ENCODE measurements at regions not wholly inside any gene's neighbourhood (a gene's known extent, or its start where the extent isn't known, plus 50 kb on each side); places are given as distances from the start of the nearest gene placed in this dataset.

- Mint-ChIP-seq H3K9me3 (ENCODE audit: unreplicated experiment) (no peaks in the 10 kb centered on the region), H3K36me3 (ENCODE audit: insufficient read depth, unreplicated experiment) (no peaks in the 10 kb centered on the region), H3K27ac (ENCODE audit: low read depth, unreplicated experiment) (no peak overlapping the region), H3K4me1 (ENCODE audit: insufficient read depth, unreplicated experiment) (no peaks in the 10 kb centered on the region), H3K27me3 (ENCODE audit: insufficient read depth, unreplicated experiment) (peaks cover 68% of the 10 kb centered on the region), H3K4me3 (ENCODE audit: unreplicated experiment) (no peak overlapping the region)
- no peak for DNase-seq (ENCODE audit: unreplicated experiment)
- intact Hi-C loops (cut with micrococcal nuclease), result no loop called here
- CTCF ChIA-PET, result interaction anchor here (0.6 kb wide), 1 partner anchor 85 kb away, joined by 3 read pairs; no protein-coding TSS in a partner anchor
- no TSS peak for BruUV-seq (replicated peaks)
- no peak for TF ChIP-seq CTCF (IDR thresholded peaks at IDR 0.05; ENCODE audit: unreplicated experiment)
- POLR2A ChIA-PET, result interaction anchor here (0.5 to 0.7 kb wide), 2 partner anchors 30 to 776 kb away, joined by 3 read pairs; no protein-coding TSS in a partner anchor
Observed at GRCh38 chr14:29355331-29355730, 572.3 kb downstream of the PRKD1 start.

- intact Hi-C loops (cut with micrococcal nuclease), result no loop called here
- CTCF ChIA-PET, result no interaction called here
- TF ChIP-seq CTCF (IDR thresholded peaks at IDR 0.05; ENCODE audit: unreplicated experiment), result no peak
Observed at GRCh38 chr14:29355846-29356245, 571.8 kb downstream of the PRKD1 start.

GRCh38 chr14:29360656-29361055 is 567.0 kb downstream of the PRKD1 start:
- intact Hi-C loops (cut with micrococcal nuclease), result no loop called here
- Mint-ChIP-seq H3K4me1 (ENCODE audit: insufficient read depth, unreplicated experiment) (no peaks in the 10 kb centered on the region), H3K9me3 (ENCODE audit: unreplicated experiment) (peaks cover 7% of the 10 kb centered on the region), H3K4me3 (ENCODE audit: unreplicated experiment) (no peak overlapping the region), H3K36me3 (ENCODE audit: insufficient read depth, unreplicated experiment) (no peaks in the 10 kb centered on the region), H3K27me3 (ENCODE audit: insufficient read depth, unreplicated experiment) (peaks cover 94% of the 10 kb centered on the region), H3K27ac (ENCODE audit: low read depth, unreplicated experiment) (no peak overlapping the region)
- DNase-seq (ENCODE audit: unreplicated experiment), result no peak
- no peak for TF ChIP-seq CTCF (IDR thresholded peaks at IDR 0.05; ENCODE audit: unreplicated experiment)
- POLR2A ChIA-PET, result no interaction called here
- CTCF ChIA-PET, result no interaction called here
- no TSS peak for BruUV-seq (replicated peaks)

More at GRCh38 chr14:29355846-29356245, 571.8 kb downstream of the PRKD1 start:
- Mint-ChIP-seq H3K4me1 (ENCODE audit: insufficient read depth, unreplicated experiment) (no peaks in the 10 kb centered on the region), H3K36me3 (ENCODE audit: insufficient read depth, unreplicated experiment) (no peaks in the 10 kb centered on the region), H3K27ac (ENCODE audit: low read depth, unreplicated experiment) (no peak overlapping the region), H3K9me3 (ENCODE audit: unreplicated experiment) (no peaks in the 10 kb centered on the region), H3K27me3 (ENCODE audit: insufficient read depth, unreplicated experiment) (peaks cover 73% of the 10 kb centered on the region), H3K4me3 (ENCODE audit: unreplicated experiment) (no peak overlapping the region)
- BruUV-seq (replicated peaks), result no TSS peak
- no peak for DNase-seq (ENCODE audit: unreplicated experiment)
- POLR2A ChIA-PET, result interaction anchor here (0.5 to 0.7 kb wide), 2 partner anchors 29 to 775 kb away, joined by 3 read pairs; no protein-coding TSS in a partner anchor

- DNase-seq (ENCODE audit: unreplicated experiment), result no peak
- Mint-ChIP-seq H3K27ac (ENCODE audit: low read depth, unreplicated experiment) (no peak overlapping the region), H3K9me3 (ENCODE audit: unreplicated experiment) (peaks cover 7% of the 10 kb centered on the region), H3K4me1 (ENCODE audit: insufficient read depth, unreplicated experiment) (no peaks in the 10 kb centered on the region), H3K36me3 (ENCODE audit: insufficient read depth, unreplicated experiment) (no peaks in the 10 kb centered on the region), H3K27me3 (ENCODE audit: insufficient read depth, unreplicated experiment) (peaks cover 80% of the 10 kb centered on the region), H3K4me3 (ENCODE audit: unreplicated experiment) (no peak overlapping the region)
- POLR2A ChIA-PET, result no interaction called here
- TF ChIP-seq CTCF (IDR thresholded peaks at IDR 0.05; ENCODE audit: unreplicated experiment), result no peak
- CTCF ChIA-PET, result interaction anchor here (0.6 to 0.7 kb wide), 2 partner anchors 68 to 1073 kb away, joined by 3 read pairs; no protein-coding TSS in a partner anchor
- BruUV-seq (replicated peaks), result no TSS peak
- intact Hi-C loops (cut with micrococcal nuclease), result no loop called here
Observed at GRCh38 chr14:29370024-29370423, 557.6 kb downstream of the PRKD1 start.
